IMR-90 (cell line): ENCODE measurements at regions not wholly inside any gene's neighbourhood (a gene's known extent, or its start where the extent isn't known, plus 50 kb on each side); places are given as distances from the start of the nearest gene placed in this dataset.

Source experiments
- ATAC-seq: fragments of 200-7000 bp; cut with Tn5 transposase; 2 replicates; pipeline ENCODE4 v1.9.1; 2020; ENCODE audit warnings: low read depth, mild to moderate bottlenecking, moderate library complexity
- BruUV-seq: library from RNA; stranded (reverse); fragments of 400-500 nt; replicated peaks from 2 replicates; lab custom pipeline; 2021; lab: Mats Ljungman, UMichigan
- CTCF ChIA-PET: fragments of 300-600 bp; formaldehyde crosslinking; extraction: SDS; loops from one replicate; lab custom pipeline; 2021; ENCODE audit warnings: antibody characterized with exemption; lab: Yijun Ruan, JAX
- POLR2A ChIA-PET: fragments of 300-600 bp; sonication (Branson Sonifier 250); formaldehyde crosslinking; loops from one replicate; lab custom pipeline; 2022; ENCODE audit warnings: antibody characterized with exemption; ENCODE audit not compliant: unreplicated experiment; lab: Charles Lee
- DNase-seq: peaks from one replicate; pipeline ENCODE4 v3.0.0; 2013
- H2AFZ ChIP-seq: replicated peaks from 2 replicates; pipeline ENCODE3; 2013; ENCODE audit warnings: low read length, mild to moderate bottlenecking; ENCODE audit not compliant: poor library complexity
- H2AK5ac ChIP-seq: 2 replicates; pipeline ENCODE4 v1.6.1; 2013; ENCODE audit warnings: low read depth, low read length, inconsistent platforms
- H2AK9ac ChIP-seq: replicated peaks from 2 replicates; pipeline ENCODE3; 2013; ENCODE audit warnings: mild to moderate bottlenecking, low read depth, low read length, moderate library complexity; ENCODE audit not compliant: poor library complexity
- H2BK120ac ChIP-seq: 2 replicates; pipeline ENCODE4 v1.6.1; 2013; ENCODE audit warnings: low read depth, low read length, inconsistent platforms
- H2BK15ac ChIP-seq: 3 replicates; pipeline ENCODE4 v1.6.1; 2013; ENCODE audit warnings: low read depth, low read length, inconsistent platforms
- H2BK20ac ChIP-seq: 2 replicates; pipeline ENCODE4 v1.6.1; 2013; ENCODE audit warnings: low read depth, mild to moderate bottlenecking, inconsistent platforms, low read length, moderate library complexity
- H2BK5ac ChIP-seq: 2 replicates; pipeline ENCODE4 v1.6.1; 2013; ENCODE audit warnings: mild to moderate bottlenecking, low read depth, low read length, inconsistent platforms; ENCODE audit not compliant: poor library complexity, severe bottlenecking
- H3K14ac ChIP-seq: replicated peaks from 2 replicates; pipeline ENCODE4 v1.6.1; 2013; ENCODE audit warnings: low read depth, low read length, inconsistent platforms
- H3K18ac ChIP-seq: 2 replicates; pipeline ENCODE4 v1.6.1; 2013; ENCODE audit warnings: low read depth, low read length, control low read depth
- H3K23ac ChIP-seq: 2 replicates; pipeline ENCODE4 v1.6.1; 2013; ENCODE audit warnings: low read depth, low read length, inconsistent platforms
- H3K27ac ChIP-seq: 2 replicates; pipeline ENCODE4 v1.5.1; 2013; ENCODE audit warnings: mild to moderate bottlenecking, control low read depth, low read length; ENCODE audit not compliant: insufficient read depth
- H3K27me3 ChIP-seq: 2 replicates; pipeline ENCODE4 v1.6.1; 2013; ENCODE audit warnings: low read length; ENCODE audit not compliant: control insufficient read depth, insufficient read depth
- H3K36me3 ChIP-seq: 2 replicates; pipeline ENCODE4 v1.6.1; 2013; ENCODE audit warnings: low read length, mixed read lengths; ENCODE audit not compliant: control insufficient read depth, insufficient read depth
- H3K4ac ChIP-seq: 2 replicates; pipeline ENCODE4 v1.6.1; 2013; ENCODE audit warnings: low read depth, low read length, inconsistent platforms
- H3K4me1 ChIP-seq: 2 replicates; pipeline ENCODE4 v1.6.1; 2013; ENCODE audit warnings: low read length, mixed read lengths; ENCODE audit not compliant: control insufficient read depth, insufficient read depth
- H3K4me2 ChIP-seq: 2 replicates; pipeline ENCODE4 v1.6.1; 2013; ENCODE audit warnings: low read depth, mild to moderate bottlenecking, control low read depth, low read length, moderate library complexity
- H3K4me3 ChIP-seq: 2 replicates; pipeline ENCODE4 v1.5.1; 2013; ENCODE audit warnings: low read depth, mild to moderate bottlenecking, control low read depth, low read length, moderate library complexity; ENCODE audit not compliant: insufficient read depth
- H3K56ac ChIP-seq: 2 replicates; pipeline ENCODE4 v1.6.1; 2013; ENCODE audit warnings: low read length, inconsistent platforms; ENCODE audit not compliant: insufficient read depth; ENCODE audit errors: extremely low read depth
- H3K79me1 ChIP-seq, 2 experiments: 2 replicates each; pipeline ENCODE4 v1.6.1; 2013; ENCODE audit warnings: low read length in 2 of 2, inconsistent platforms in 1 of 2, low read depth in 1 of 2
- H3K9ac ChIP-seq: 2 replicates; pipeline ENCODE4 v1.6.1; 2013; ENCODE audit warnings: low read depth, low read length, control low read depth
- H3K9me1 ChIP-seq: 2 replicates; pipeline ENCODE4 v1.6.1; 2013; ENCODE audit warnings: low read length, inconsistent platforms; ENCODE audit not compliant: insufficient read depth
- H3K9me3 ChIP-seq: 2 replicates; pipeline ENCODE4 v1.6.1; 2013; ENCODE audit warnings: low read length; ENCODE audit not compliant: control insufficient read depth, insufficient read depth
- H4K20me1 ChIP-seq: 2 replicates; pipeline ENCODE4 v1.6.1; 2013; ENCODE audit warnings: low read length, inconsistent platforms; ENCODE audit not compliant: insufficient read depth
- H4K5ac ChIP-seq: 2 replicates; pipeline ENCODE4 v1.6.1; 2013; ENCODE audit warnings: mild to moderate bottlenecking, low read depth, low read length, control low read depth
- H4K8ac ChIP-seq, 2 experiments: 2 replicates each; pipeline ENCODE4 v1.6.1; 2013; ENCODE audit warnings: low read depth in 2 of 2, low read length in 2 of 2, control low read depth in 1 of 2, inconsistent platforms in 1 of 2
- H4K91ac ChIP-seq: 2 replicates; pipeline ENCODE4 v1.6.1; 2013; ENCODE audit warnings: low read depth, low read length, inconsistent platforms; ENCODE audit not compliant: insufficient read depth
- CEBPB ChIP-seq: IDR thresholded peaks from 2 replicates; pipeline ENCODE4 v1.6.1; 2012; ENCODE audit warnings: low read depth, low read length, improper control_type of control experiment
- MAZ ChIP-seq: IDR thresholded peaks from 2 replicates; pipeline ENCODE4 v1.6.1; 2012; ENCODE audit warnings: low read depth, mild to moderate bottlenecking, low read length, improper control_type of control experiment, moderate library complexity, borderline replicate concordance
- WGBS, 2 experiments: methylation state at CpG; one replicate each; pipeline versions ENCODE4 v1.1.5 to v1.1.7; 2013; ENCODE audit warnings: missing lambda C conversion rate in 2 of 2; ENCODE audit not compliant: insufficient read length in 1 of 2; ENCODE audit errors: extremely low coverage in 2 of 2; 5-methylcytosine and 5-hydroxymethylcytosine counted together
- dilution Hi-C: fragments of 300-500 bp; cut with HindIII; formaldehyde crosslinking; loops from one replicate; pipeline ENCODE4 v1.14.3; 2018; ENCODE audit warnings: low sequenced_read_pairs; ENCODE audit not compliant: unreplicated experiment
- in situ Hi-C: fragments of 300-500 bp; cut with MboI; formaldehyde crosslinking; loops from 3 replicates; pipeline ENCODE4 v1.14.3; 2019; ENCODE audit warnings: low sequenced_read_pairs, inconsistent platforms, mixed read lengths
- intact Hi-C: fragments of 100-400 bp; cut with micrococcal nuclease; formaldehyde crosslinking; loops from 2 replicates; pipeline ENCODE4 v1.10.0; 2022

DNA sequence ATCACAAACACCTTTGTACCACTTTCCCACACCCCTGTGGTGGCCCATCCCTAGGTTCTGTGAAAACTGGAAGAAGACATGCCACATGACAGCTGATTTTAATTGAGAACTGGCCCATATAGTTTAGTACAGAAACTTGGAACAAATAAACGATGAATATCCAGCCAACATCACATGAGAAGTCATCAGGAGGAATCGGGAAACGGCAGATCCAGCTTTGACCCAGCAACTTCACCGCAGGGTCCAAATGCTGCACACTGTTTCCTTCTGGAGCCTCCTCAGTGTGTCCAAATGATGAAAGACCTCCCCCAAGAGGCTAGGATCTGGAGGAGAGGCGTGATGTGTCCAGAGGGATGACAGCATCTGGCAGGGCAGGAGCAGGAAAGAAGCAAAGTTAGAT lies 75.5 kb downstream of the COPS8 start:
- CTCF ChIA-PET: interaction anchor here (1.0 kb wide), 1 partner anchor 249 kb away, joined by 3 read pairs; no protein-coding TSS in a partner anchor
- H3K56ac ChIP-seq: peak overlapping the region; percentile 29
- dilution Hi-C loops: no loop called here
- peak overlapping the region; percentile 43; the same call in 1 of the 2 replicates for H3K23ac ChIP-seq
- H4K91ac ChIP-seq: peak overlapping the region; percentile 82
- intact Hi-C loops: no loop called here
- peak overlapping the region; percentile 71 for H3K18ac ChIP-seq
- peak overlapping the region; percentile 42 for H3K14ac ChIP-seq
- peaks cover 5 to 38% of the 10 kb centered on the region in 2 experiments; a peak in 3 of 4 replicates for H3K79me1 ChIP-seq
- 92% methylated on average over 2 of the region's 5 CpGs; no CpG with 5 or more reads in 1 of the 2 experiments for WGBS, 2 experiments
- TF ChIP-seq MAZ (no peak), CEBPB (no peak)
- BruUV-seq: no TSS peak
- H4K8ac ChIP-seq: peak overlapping the region; percentile 56 to 59; a peak in 3 of 4 replicates
- no peak overlapping the region for H3K4me2 ChIP-seq
- H3K9me1 ChIP-seq: peaks cover 20% of the 10 kb centered on the region
- H3K4ac ChIP-seq: peak overlapping the region; percentile 85
- DNase-seq (no peak), ATAC-seq (no peak)
- peaks cover 26% of the 10 kb centered on the region for H3K4me1 ChIP-seq
- H3K9me3 ChIP-seq: no peaks in the 10 kb centered on the region
- peak overlapping the region; percentile 89 for H2BK120ac ChIP-seq
- H3K27ac ChIP-seq: peak overlapping the region; percentile 21; the same call in 1 of the 2 replicates
- no peak overlapping the region for H3K9ac ChIP-seq
- POLR2A ChIA-PET: no interaction called here
- H2AK5ac ChIP-seq: peak overlapping the region; percentile 90
- no peak overlapping the region for H2BK5ac ChIP-seq
- H3K4me3 ChIP-seq: no peak overlapping the region
- peak overlapping the region; percentile 22 for H4K5ac ChIP-seq
- peak overlapping the region; percentile 19 for H2AFZ ChIP-seq
- peak overlapping the region; percentile 91 for H2BK20ac ChIP-seq
- no peaks in the 10 kb centered on the region for H3K36me3 ChIP-seq
- H4K20me1 ChIP-seq: no peaks in the 10 kb centered on the region
- in situ Hi-C loops: loop anchor here (10.0 kb wide), 1 partner anchor 164 kb away; no protein-coding TSS in a partner anchor
- no peaks in the 10 kb centered on the region for H3K27me3 ChIP-seq
- H2AK9ac ChIP-seq: peak overlapping the region; percentile 37
- peak overlapping the region; percentile 74; the same call in 2 of the 3 replicates for H2BK15ac ChIP-seq
